HG02973 (cell line): ENCODE measurements at regions not wholly inside any gene's neighbourhood (a gene's known extent, or its start where the extent isn't known, plus 50 kb on each side); places are given as distances from the start of the nearest gene placed in this dataset.
A peak's percentile ranks its signal among the peaks of the same experiment; 100 is the strongest.
"Not testable (repeated sequence)": the region's sequence is repeated elsewhere in the genome, so short reads cannot be mapped to it uniquely, and the experiment has no call there.

Source experiments
- ATAC-seq: cut with Tn5 transposase; IDR thresholded peaks from one replicate; pipeline ENCODE4 v1.9.1; 2021; ENCODE audit warnings: moderate library complexity; ENCODE audit not compliant: unreplicated experiment

- ATAC-seq, result not testable (repeated sequence)
Measured at GRCh38 chr2:38451778-38452177, 74.7 kb upstream of the ATL2 start.

GRCh38 chr2:38450509-38450908 is 73.4 kb upstream of the ATL2 start:
- no peak for ATAC-seq

GRCh38 chr2:38448692-38449410 is 71.8 kb upstream of the ATL2 start:
- ATAC-seq, result no peak

GRCh38 chr2:38446906-38447561 is 70.0 kb upstream of the ATL2 start:
- no peak for ATAC-seq

- no peak for ATAC-seq
Measured at GRCh38 chr2:38446418-38446817, 69.3 kb upstream of the ATL2 start.

- no peak for ATAC-seq
Measured at GRCh38 chr2:38444247-38444646, 67.2 kb upstream of the ATL2 start.

- ATAC-seq, result no peak
Measured at GRCh38 chr2:38442643-38443541, 65.8 kb upstream of the ATL2 start.

GRCh38 chr2:38441346-38441745 is 64.3 kb upstream of the ATL2 start:
- ATAC-seq, result no peak

GRCh38 chr2:38440655-38441054 is 63.6 kb upstream of the ATL2 start:
- no peak for ATAC-seq

- no peak for ATAC-seq
Measured at GRCh38 chr2:38439863-38440262, 62.8 kb upstream of the ATL2 start.

- ATAC-seq, result peak; percentile 59
Measured at GRCh38 chr2:38438883-38439612, 62.0 kb upstream of the ATL2 start.

- no peak for ATAC-seq
Measured at GRCh38 chr2:38438133-38438882, 61.2 kb upstream of the ATL2 start.

GRCh38 chr2:38436227-38436664 is 59.2 kb upstream of the ATL2 start:
- ATAC-seq, result no peak

GRCh38 chr2:38435775-38436174 is 58.7 kb upstream of the ATL2 start:
- no peak for ATAC-seq

GRCh38 chr2:38434595-38434994 is 57.5 kb upstream of the ATL2 start:
- ATAC-seq, result no peak

GRCh38 chr2:38433607-38433975 is 56.5 kb upstream of the ATL2 start:
- no peak for ATAC-seq

- ATAC-seq, result no peak
Measured at GRCh38 chr2:38432820-38433606, 55.9 kb upstream of the ATL2 start.

GRCh38 chr2:38430597-38431207 is 53.6 kb upstream of the ATL2 start:
- no peak for ATAC-seq

- ATAC-seq, result no peak
Measured at GRCh38 chr2:38430196-38430595, 53.1 kb upstream of the ATL2 start.
